ENCODE measurements at regions not wholly inside any gene's neighbourhood (a gene's known extent, or its start where the extent isn't known, plus 50 kb on each side); places are given as distances from the start of the nearest gene placed in this dataset.

- Histone ChIP-seq H3K4me1 (ENCODE audit: insufficient read depth, low read length) (no peaks in the 10 kb centered on the region), H3K79me2 (ENCODE audit: insufficient read depth, low read length) (no peaks in the 10 kb centered on the region), H3K36me3 (replicated peaks in 1 of 2; ENCODE audit: control insufficient read depth in 1 of 2, insufficient read depth in 2 of 2, low read length in 2 of 2) (no peaks in the 10 kb centered on the region), H2AFZ (ENCODE audit: low read length) (no peak overlapping the region), H3K27ac (ENCODE audit: extremely low read length, insufficient read depth, low read length) (no peak overlapping the region), H3K9me3 (ENCODE audit: low read length) (no peaks in the 10 kb centered on the region), H3K9ac (ENCODE audit: insufficient read depth, low read depth, low read length) (no peak overlapping the region), H3K4me3 (replicated peaks in 1 of 3; ENCODE audit: insufficient read depth in 1 of 3, low read depth in 2 of 3, low read length in 3 of 3) (no peak overlapping the region), H4K20me1 (ENCODE audit: insufficient read depth, low read length) (no peaks in the 10 kb centered on the region), H3K4me2 (ENCODE audit: low read depth, low read length) (no peak overlapping the region), H3K27me3 (ENCODE audit: control insufficient read depth in 1 of 2, insufficient read depth in 2 of 2, low read length in 2 of 2) (no peaks in the 10 kb centered on the region)
- no peak for FAIRE-seq
- no TSS peak for BruUV-seq (replicated peaks)
- intact Hi-C loops (cut with micrococcal nuclease; ENCODE audit: unreplicated experiment) = no loop called here
- CTCF ChIA-PET (ENCODE audit: low intra/inter-chr PET ratio, low total read pairs) = no interaction called here
- TF ChIP-seq ZNF543 (CRISPR knock-in tag; IDR thresholded peaks at IDR 0.05) (no peak), ARID5B (CRISPR knock-in tag; IDR thresholded peaks at IDR 0.05) (no peak), PHB2 (IDR thresholded peaks at IDR 0.05; ENCODE audit: partially characterized antibody) (no peak), ZNF180 (CRISPR knock-in tag; IDR thresholded peaks at IDR 0.05; ENCODE audit: borderline replicate concordance, low read depth) (no peak), NKX3-1 (CRISPR knock-in tag; IDR thresholded peaks at IDR 0.05) (no peak), BORCS8-MEF2B (CRISPR knock-in tag; IDR thresholded peaks at IDR 0.05) (no peak), CC2D1A (CRISPR knock-in tag; IDR thresholded peaks at IDR 0.05) (no peak), XBP1 (CRISPR knock-in tag; IDR thresholded peaks at IDR 0.05) (no peak), NRL (CRISPR knock-in tag; IDR thresholded peaks at IDR 0.05; ENCODE audit: borderline replicate concordance) (no peak), ZNF75D (CRISPR knock-in tag; IDR thresholded peaks at IDR 0.05; ENCODE audit: borderline replicate concordance) (no peak), ZNF576 (CRISPR knock-in tag; IDR thresholded peaks at IDR 0.05) (no peak), ZFP1 (CRISPR knock-in tag; IDR thresholded peaks at IDR 0.05) (no peak), MBD4 (IDR thresholded peaks at IDR 0.05; ENCODE audit: borderline replicate concordance, low read length) (no peak), ARID2 (CRISPR knock-in tag; IDR thresholded peaks at IDR 0.05; ENCODE audit: borderline replicate concordance) (no peak), BRF2 (CRISPR knock-in tag; IDR thresholded peaks at IDR 0.05) (no peak)
- DNase-seq (ENCODE audit: low spot score) = no peak
- no peak for ATAC-seq
- POLR2A ChIA-PET = no interaction called here
- in situ Hi-C loops (cut with HindIII; ENCODE audit: extremely low pct_ligation_motif_present, low pct_unique_long_range_greater_than_20kb) = no loop called here
Observed at GRCh38 chr1:96400089-96400488, 321.5 kb upstream of the PTBP2 start.
